Prostate gland (tissue), 2 donors: ENCODE measurements at regions not wholly inside any gene's neighbourhood (a gene's known extent, or its start where the extent isn't known, plus 50 kb on each side); places are given as distances from the start of the nearest gene placed in this dataset.

Source experiments
- CTCF ChIP-seq, 4 experiments: fragments of 200-600 bp in 2 of 4; fragments of 450-650 bp in 2 of 4; sonication (generic) in 2 of 4; IDR thresholded peaks; 1 replicate in 3 of 4; 2 replicates in 1 of 4; pipeline ENCODE4 v1.5.1; 2016 to 2019; ENCODE audit warnings: antibody characterized with exemption in 4 of 4, mild to moderate bottlenecking in 2 of 4, moderate library complexity in 2 of 4
- POLR2A ChIP-seq: fragments of 450-650 bp; IDR thresholded peaks from one replicate; pipeline ENCODE4 v1.6.1; 2016; ENCODE audit warnings: antibody characterized with exemption, mild to moderate bottlenecking

- TF ChIP-seq CTCF (IDR thresholded peaks at IDR 0.05) (no peak), POLR2A (no peak)
Measured at GRCh38 chr13:77476456-77476855, 59.0 kb upstream of the SCEL start.
